ENCODE measurements at regions not wholly inside any gene's neighbourhood (a gene's known extent, or its start where the extent isn't known, plus 50 kb on each side); places are given as distances from the start of the nearest gene placed in this dataset.

DNA sequence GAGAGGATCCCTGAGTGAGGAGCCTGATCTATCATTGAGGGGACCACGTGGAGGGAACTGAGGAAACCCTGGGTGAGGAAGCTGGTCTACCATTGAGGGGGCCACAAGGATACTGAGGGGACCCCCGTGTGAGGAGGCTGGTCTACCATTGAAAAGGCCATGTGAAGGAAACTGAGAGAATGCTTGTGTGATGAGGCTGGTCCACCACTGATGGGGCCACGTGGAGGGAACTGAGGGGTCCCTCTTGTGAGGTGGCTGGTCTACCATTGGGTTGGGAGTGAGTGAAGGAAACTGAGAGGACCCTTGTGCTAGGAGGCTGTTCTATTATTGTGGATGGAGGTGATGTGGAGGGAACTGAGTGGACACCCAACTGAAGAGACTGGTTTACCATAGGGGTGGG lies 161.3 kb downstream of the FBLN2 start:
- Histone ChIP-seq H3K4me1 (ENCODE audit: control insufficient read depth, extremely low read depth, insufficient read depth, low read length) (no peaks in the 10 kb centered on the region), H2AFZ (ENCODE audit: low read depth, low read length) (no peak overlapping the region), H3K4me3 (replicated peaks in 1 of 3; ENCODE audit: insufficient read depth in 1 of 3, low read depth in 1 of 3, low read length in 3 of 3) (no peak overlapping the region), H3K36me3 (ENCODE audit: control insufficient read depth in 2 of 2, extremely low read depth in 1 of 2, insufficient read depth in 2 of 2, low read length in 2 of 2) (no peaks in the 10 kb centered on the region), H3K79me2 (ENCODE audit: control insufficient read depth, insufficient read depth, low read length) (no peaks in the 10 kb centered on the region), H3K9me3 (replicated peaks; ENCODE audit: control insufficient read depth, insufficient read depth, low read length) (no peaks in the 10 kb centered on the region), H3K9me1 (replicated peaks; ENCODE audit: control insufficient read depth, extremely low read depth, insufficient read depth, low read length) (no peaks in the 10 kb centered on the region), H3K9ac (replicated peaks; ENCODE audit: extremely low read depth, insufficient read depth, low read length) (no peak overlapping the region), H3K4me2 (ENCODE audit: insufficient read depth, low read length) (no peak overlapping the region), H3K27me3 (ENCODE audit: control insufficient read depth in 2 of 2, insufficient read depth in 2 of 2, low read length in 2 of 2) (no peaks in the 10 kb centered on the region), H3K27ac (ENCODE audit: insufficient read depth, low read depth, low read length) (no peak overlapping the region), H4K20me1 (replicated peaks; ENCODE audit: control insufficient read depth, extremely low read depth, insufficient read depth, low read length) (no peaks in the 10 kb centered on the region)
- no TSS peak for BruUV-seq (replicated peaks)
- CTCF ChIA-PET: no interaction called here
- DNase-seq (ENCODE audit: low read depth, low spot score) (no peak), FAIRE-seq (no peak)
- TF ChIP-seq POLR2A (IDR thresholded peaks at IDR 0.05; ENCODE audit: low read depth, low read length) (no peak), EZH2 (IDR thresholded peaks at IDR 0.05; ENCODE audit: borderline replicate concordance, low read depth, low read length, severe bottlenecking) (no peak), GATA2 (IDR thresholded peaks at IDR 0.05; ENCODE audit: insufficient read depth, insufficient read length, low read depth, low read length) (no peak), JUN (IDR thresholded peaks at IDR 0.05; ENCODE audit: borderline replicate concordance, insufficient read depth, insufficient read length, low read depth) (no peak), MAX (IDR thresholded peaks at IDR 0.05; ENCODE audit: insufficient read depth, insufficient read length) (no peak), MYC (IDR thresholded peaks at IDR 0.05; ENCODE audit: low read depth, low read length) (no peak), FOS (IDR thresholded peaks at IDR 0.05; ENCODE audit: borderline replicate concordance, insufficient read depth, low read length) (no peak), CTCF (IDR thresholded peaks at IDR 0.05; ENCODE audit: extremely low read depth in 1 of 2, insufficient read depth in 1 of 2, low read depth in 1 of 2, low read length in 2 of 2) (no peak), POLR2AphosphoS5 (IDR thresholded peaks at IDR 0.05; ENCODE audit: insufficient read depth, low read depth, low read length) (no peak)
- POLR2A ChIA-PET: no interaction called here
- dilution Hi-C loops (cut with MboI; ENCODE audit: extremely low pct_ligation_motif_present, low sequenced_read_pairs) (no loop called here), intact Hi-C loops (cut with micrococcal nuclease) (no loop called here)

All from endothelial cell of umbilical vein (primary cell).